HG03097 (cell line): ENCODE measurements at regions not wholly inside any gene's neighbourhood (a gene's known extent, or its start where the extent isn't known, plus 50 kb on each side); places are given as distances from the start of the nearest gene placed in this dataset.
"Not testable (repeated sequence)": the region's sequence is repeated elsewhere in the genome, so short reads cannot be mapped to it uniquely, and the experiment has no call there.

Experiments used
- ATAC-seq: cut with Tn5 transposase; IDR thresholded peaks from one replicate; pipeline ENCODE4 v1.9.1; 2021; ENCODE audit not compliant: unreplicated experiment, low FRiP score

DNA sequence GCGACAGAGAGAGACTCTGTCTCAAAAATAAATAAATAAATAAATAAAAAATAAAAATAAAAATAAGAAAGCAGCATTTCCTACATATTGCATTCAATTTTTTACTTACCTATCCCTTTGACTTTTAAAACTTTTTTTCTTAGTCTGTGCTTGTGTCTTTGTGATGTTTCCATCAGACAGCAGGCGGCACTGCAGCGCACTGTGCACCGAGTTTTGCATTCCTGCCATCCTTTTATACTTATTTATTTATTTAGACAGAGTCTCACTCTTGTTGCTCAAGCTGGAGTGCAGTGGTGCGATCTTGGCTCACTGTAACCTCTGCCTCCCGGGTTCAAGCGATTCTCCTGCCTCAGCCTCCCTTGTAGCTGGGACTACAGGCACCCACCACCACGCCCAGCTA, 203.9 kb downstream of the SPATA31A1 start:
- not testable (repeated sequence) for ATAC-seq

DNA sequence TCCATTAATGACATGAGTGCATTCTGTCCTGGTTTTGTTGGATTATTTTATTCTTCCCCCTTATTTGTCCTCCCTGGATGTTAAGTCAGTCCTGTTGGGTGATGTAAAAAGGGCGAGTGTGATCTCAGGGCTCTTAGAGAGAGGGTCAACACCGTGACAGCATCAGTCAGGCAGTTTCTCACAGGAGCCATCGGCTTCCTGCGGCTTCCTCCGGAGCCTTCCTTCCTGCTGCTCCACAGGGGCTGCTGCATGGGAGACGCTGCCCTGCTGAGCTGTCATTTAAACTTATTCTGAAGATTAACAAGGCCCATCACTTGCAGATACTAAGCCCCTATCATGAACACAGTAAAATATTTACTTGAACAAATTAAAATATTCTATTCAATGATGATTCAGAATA, 211.3 kb downstream of the SPATA31A1 start:
- not testable (repeated sequence) for ATAC-seq

DNA sequence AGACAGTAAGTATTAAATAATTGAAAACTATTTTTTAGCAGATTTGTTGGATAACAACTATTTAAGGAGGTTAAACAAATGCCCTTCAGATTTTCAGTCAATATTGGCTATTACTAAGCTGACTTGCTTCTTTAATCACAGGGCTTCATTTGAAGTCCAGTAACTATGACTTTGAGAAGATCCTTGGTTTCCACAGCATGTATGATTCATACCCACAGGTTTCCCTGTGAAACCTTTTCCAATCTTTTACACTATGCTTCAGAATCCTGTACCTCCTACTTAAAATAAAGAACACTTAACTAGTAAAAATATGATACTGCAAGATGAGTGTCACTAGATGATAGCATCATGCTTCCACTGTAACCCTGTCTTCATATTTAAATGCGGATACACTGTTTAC, 211.9 kb downstream of the SPATA31A1 start:
- not testable (repeated sequence) for ATAC-seq

DNA sequence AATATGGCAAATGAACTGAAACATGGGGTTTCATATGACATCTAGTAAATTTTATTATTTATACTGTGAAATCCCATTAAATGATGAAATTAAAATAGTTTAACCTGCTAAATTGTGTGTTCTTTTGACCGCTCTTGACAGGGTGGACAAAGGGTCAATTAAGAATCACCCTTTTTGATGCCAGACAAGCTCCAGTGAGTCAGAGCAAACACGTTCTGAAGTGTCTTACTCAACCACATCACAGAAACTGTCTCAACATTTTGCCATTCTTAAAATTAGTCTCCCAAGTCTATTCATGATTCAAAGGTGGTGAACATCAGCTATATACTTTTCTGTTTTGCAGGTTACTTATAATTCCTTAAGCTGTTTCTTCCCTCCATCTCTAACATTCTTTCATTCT, 213.4 kb downstream of the SPATA31A1 start:
- ATAC-seq = not testable (repeated sequence)

DNA sequence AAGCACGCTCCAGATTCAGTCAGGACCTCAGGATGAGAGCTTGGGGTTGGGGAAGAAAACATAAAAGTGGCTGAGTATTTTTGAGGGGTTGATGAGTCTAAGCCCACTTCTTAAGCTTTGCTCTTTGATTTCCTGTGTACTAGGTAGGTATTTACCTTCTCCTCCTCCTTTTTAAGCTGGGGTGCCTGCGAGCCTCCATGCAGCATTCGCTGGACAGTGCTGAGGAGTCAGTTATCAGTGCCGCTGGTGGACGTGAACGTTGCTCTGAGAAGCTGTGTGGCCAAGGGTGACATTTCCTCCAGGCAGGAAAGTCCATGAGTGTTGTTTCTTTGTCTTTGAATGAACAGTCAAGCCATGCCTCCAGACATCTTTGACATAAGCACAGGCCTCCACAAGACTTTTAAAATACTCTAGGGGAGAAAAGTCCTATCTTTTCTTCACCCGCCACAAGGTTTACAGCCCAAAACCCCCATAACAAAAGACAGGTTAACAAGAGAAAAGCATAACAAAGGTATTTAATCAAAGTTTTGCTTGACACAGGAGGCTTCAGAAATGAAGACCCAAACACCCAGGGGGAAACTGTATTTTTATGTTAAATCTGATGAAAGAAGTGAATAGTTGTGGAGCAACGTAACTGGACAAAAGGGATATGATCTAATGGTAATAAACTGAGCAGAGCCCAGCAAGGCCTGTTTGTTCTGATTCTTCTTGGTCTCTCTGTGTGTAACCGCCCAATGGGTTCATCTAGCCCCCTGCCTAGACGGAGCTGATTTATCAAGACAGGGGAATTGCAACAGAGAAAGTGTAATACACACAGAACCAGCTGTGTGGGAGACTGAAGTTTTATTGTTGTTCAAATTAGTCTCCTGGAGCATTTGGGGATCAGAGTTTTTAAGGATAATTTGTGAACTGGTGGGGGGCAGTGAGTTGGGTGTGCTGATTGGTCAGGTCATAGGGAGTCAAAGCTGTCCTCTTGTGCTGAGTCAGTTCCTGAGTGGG, 217.9 kb downstream of the SPATA31A1 start:
- ATAC-seq = not testable (repeated sequence)

DNA sequence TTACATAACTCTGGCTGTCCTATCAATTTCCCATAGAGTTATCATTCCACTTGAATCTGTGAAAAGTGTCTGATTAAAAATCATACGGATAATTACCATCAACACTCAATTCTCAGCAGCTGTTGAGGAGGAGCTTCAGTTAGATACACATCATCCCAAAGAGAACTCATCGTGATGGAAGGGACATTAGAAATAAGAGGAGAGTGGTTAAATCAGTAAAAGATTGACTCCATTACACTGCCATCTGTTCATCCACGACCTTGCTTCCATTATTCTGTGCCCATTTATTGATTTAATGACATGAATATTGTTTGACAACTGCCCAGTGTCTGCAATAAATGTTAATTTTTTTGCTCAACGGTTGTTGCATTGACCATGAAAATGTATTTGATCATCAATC, 223.5 kb downstream of the SPATA31A1 start:
- ATAC-seq = not testable (repeated sequence)

DNA sequence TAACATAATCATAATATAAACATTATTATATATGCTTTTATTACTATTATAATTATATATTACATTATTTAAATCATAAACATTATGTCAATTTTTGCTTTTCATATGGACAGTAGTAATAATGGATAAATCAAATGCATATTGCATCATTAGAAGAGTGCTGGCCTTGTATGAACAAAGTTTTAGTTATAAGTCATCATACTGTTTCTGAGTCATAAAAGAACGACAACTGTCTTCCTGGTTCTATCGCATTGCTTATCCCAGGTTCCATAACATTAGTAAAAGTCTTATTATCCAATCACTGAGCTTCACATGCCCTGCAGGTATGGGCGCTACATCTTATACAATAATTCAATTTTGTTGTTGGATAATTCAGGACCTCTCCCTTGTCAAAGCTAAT, 225.8 kb downstream of the SPATA31A1 start:
- ATAC-seq = not testable (repeated sequence)

DNA sequence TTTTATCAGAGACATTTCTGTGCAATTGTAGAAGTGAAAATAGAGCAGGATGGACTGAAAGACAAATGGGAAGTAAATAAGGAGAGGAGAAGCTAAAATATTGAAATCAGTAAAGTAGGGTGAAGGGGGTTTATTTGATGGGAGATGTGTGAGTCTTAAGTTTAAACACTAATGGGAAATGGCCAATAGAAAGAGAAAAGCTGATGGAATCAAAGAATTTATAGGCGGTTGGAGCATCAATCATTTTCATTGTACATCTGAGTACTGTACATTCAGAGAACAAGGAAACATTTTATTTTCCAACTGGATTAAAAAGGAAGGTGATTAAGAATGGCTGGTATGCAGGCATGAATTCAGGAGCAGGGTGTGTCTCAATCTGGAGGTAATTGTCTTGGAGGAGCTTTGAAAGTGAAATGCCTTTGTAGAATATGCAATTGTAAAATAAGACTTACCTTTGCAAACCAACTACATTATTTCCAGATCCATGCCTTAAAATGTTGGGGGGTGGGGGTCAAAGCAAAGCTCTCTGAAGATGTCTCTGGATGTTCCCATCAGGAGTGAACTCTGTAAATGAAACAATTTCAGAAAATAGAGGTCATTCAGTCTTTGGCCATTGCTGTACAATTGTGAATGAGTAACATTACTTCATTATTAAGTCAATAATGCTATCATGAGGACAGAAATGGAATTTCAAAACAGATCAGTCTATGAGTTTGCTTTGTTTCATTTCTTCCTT, 227.4 kb downstream of the SPATA31A1 start:
- ATAC-seq = not testable (repeated sequence)

DNA sequence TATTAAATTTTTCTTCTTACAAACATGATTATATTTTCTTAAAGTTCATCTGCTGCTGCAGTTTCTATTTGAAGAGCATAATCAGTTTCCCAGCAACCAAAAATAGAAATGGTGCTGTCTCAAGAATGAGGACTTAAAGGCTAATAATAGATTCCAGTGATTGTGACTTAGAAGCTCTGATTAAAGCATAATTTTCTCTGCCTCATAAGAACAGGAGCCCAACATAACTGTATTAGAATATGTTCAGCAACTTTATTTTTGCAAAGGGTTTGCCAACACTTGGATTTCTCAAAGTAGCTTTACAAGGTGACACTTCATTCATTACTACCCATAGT, 227.9 kb downstream of the SPATA31A1 start:
- ATAC-seq = not testable (repeated sequence)

DNA sequence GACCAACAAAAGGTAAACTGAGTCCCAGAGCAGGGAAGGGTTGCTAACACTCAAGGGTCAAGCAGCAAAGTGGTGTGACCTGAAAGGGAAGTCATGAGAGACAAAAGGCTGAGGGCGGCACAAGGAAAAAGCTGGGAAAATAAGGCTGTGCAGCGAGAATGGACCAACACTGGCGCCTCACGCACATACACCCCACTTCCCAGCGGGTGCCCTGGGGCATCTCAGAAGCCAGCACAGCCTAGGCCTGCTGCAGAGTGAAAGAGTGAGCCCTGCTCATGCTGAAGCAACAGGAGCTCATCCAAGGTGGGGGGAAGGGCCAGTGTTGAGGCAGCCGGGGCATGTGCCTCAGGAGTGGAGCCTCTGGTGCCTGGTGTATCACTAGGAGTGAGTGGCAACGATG, 229.8 kb downstream of the SPATA31A1 start:
- not testable (repeated sequence) for ATAC-seq

DNA sequence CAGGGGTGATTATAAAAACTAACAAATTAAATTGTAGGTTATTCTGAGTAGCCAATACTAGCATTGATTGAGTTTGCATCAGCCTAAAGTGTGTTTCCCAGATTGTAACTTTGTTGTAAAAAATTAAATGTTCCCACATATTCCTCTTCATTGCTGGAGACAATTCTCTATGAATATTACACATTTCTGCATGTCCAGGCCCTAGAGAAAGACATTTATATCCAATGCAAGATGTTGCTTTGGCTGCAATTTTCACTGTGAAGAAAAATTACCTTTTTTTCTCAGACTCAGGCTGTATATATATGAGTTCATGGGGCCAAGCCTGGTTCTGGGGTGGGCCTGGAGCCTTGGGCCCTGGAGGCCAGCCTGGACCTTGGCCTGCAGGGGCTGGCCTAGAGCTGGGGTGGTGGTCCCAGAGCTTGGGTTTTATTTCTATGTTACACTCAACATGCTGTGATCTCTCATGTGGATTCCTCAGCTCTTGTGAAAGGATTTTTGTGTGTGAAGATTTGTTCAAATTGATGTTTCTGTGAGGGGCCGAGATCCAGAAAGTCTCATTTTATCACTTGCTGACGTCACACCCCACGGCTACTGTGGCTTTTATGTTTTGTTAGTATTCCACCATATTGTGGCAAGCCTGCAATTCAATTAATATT, 232.5 kb downstream of the SPATA31A1 start:
- no peak for ATAC-seq

DNA sequence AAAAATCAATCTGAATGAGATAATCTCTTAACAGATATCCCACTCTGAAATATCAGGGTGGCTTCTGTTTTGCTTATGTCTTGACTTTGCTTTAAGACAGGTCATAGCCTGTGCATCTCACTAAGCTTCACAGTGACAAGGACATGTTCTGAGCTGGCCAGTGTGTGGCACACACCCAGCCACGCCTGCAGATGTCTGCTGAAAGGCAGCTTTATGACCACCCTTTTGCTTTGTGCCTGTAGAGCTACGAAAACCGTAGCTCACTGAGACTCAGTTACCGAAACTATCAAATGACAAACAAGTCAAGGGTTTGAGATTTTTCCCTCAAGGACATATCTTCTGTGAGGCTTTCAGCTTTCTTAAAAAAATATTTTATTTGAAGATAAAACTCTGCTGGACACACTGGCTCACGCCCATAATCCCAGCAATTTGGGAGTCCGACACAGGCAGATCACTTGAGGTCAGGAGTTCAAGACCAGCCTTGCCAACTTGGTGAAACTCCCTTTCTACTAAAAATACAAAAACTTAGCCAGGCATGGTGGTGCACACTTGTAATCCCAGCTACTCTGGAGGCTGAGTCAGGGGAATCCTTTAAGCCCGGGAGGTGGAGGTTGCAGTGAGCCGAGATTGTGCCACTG, 233.2 kb downstream of the SPATA31A1 start:
- ATAC-seq = no peak

DNA sequence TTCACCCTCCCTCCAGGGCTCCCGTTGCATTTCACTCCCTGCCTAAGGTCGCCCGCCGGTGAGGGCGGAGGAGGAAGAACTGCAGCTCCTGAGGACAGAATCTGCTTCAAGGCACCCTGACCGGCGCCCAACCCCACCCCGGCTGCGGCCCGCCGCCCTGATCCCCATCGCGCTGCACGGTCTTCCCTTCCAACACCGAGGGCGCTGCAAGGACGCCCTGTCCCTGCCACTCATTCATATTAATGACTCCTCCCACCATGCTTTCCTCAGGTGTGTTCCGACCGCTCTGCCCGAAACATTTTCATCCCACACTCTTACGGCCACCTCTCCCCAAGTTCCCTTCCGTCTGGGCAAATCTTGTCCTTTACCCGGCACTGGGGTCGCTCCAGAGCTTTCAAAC, 248.6 kb downstream of the SPATA31A1 start:
- not testable (repeated sequence) for ATAC-seq

DNA sequence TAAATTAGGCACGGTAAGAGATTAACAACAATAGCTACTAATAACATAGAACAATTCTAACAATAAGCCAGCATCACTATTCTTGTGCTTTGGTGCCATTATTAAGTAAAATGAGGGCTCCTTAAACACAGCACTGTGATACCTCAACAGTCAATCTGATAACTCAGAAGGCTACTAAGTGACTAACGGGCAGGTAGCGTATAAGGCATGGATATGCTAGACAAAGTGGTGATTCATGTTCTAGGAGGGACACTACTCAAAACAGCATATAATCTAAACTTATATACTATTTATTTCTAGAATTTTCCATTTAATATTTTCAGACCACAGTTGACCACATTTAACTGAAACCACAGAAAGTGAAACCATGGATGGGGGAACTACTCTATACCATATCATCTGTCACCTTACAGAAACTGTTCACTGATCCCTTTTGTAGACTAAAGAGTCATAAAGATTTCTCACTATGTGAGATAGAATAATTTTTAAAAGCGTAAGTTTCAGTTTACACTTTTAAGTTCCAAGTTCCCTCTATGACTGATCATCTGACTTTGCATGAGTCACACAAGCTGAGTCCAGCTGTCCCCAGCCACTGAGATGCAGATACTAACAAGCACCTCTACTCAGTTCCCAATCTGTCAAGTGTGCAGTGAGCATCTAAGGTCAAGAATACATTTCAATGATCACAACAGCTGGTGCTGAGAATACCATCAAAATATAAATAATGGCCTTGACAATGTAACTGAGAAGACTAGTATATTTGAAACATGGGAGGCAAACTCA, 256.2 kb downstream of the SPATA31A1 start:
- ATAC-seq = peak; percentile 95

DNA sequence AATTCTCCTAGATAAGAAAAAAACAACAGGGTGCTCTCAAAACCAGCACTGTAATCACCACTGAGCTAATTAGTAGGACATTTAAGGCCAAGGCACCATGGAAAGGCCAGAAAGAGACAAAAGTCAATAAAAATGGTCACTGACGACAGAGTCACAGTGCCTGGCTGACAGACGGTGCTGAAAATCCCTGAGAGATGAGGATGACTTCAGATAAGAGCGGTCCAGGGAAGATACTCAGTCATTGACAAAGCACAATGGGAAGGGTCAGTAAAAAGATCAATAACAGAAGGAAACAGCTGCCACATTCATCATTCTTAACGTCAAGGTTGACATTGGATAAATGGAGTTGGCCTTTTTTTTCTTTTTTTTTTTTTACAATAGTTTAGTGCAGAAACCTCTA, 261.0 kb downstream of the SPATA31A1 start:
- not testable (repeated sequence) for ATAC-seq

DNA sequence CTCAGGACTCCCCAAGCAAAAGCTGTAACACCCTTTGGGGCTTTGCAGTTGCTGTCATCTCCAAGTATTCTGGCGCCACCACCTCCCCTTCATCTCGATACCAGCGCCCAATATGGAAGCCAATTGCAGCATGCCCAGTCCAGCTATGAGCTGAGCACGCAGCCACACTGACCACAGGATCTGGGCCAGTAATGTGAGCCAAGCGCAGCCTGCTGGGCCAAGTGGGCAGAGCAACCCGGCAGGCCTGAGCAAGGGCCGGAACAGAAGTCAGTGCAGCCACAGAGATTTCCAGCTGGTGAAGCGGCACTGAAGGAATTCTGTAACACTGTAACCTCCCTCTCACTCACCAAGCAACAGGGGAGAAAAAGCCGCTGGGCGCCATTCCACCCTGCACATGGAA, 268.6 kb downstream of the SPATA31A1 start:
- ATAC-seq = not testable (repeated sequence)

DNA sequence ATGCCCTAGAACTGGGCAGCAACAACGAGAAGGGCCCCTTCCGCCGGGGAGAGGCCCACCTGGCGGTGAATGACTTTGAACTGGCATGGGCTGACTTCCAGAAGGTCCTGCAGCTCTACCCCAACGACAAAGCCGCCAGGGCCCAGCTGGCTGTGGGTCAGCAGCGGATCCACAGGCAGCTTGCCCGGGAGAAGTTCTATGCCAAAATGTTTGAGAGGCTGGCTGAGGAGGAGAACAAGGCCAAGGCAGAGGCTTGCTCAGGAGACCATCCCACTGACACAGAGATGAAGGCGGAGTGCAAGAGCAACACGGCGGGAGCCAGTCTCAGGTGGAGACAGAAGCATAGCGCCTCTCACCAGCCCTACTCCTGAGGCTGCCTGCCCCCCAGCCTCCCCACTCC, 276.6 kb downstream of the SPATA31A1 start:
- not testable (repeated sequence) for ATAC-seq

DNA sequence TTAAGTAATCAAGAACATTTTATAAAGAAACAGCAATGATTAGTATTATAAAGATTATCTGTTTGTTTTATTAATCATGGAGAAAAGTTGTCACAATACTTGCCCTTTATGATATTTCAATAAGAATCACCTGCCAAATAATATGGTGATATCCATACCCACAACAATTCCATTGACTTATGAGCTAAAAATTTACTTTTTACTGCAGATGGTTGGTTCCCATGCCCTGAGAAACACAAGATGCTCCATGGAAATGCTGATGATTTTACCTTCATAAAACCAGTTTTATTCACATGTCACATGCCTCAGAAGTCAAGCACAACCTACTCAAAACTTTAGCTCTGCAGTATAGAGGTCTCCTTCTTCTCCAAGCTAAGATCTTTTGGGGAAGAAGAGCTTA, 293.6 kb downstream of the SPATA31A1 start:
- not testable (repeated sequence) for ATAC-seq

DNA sequence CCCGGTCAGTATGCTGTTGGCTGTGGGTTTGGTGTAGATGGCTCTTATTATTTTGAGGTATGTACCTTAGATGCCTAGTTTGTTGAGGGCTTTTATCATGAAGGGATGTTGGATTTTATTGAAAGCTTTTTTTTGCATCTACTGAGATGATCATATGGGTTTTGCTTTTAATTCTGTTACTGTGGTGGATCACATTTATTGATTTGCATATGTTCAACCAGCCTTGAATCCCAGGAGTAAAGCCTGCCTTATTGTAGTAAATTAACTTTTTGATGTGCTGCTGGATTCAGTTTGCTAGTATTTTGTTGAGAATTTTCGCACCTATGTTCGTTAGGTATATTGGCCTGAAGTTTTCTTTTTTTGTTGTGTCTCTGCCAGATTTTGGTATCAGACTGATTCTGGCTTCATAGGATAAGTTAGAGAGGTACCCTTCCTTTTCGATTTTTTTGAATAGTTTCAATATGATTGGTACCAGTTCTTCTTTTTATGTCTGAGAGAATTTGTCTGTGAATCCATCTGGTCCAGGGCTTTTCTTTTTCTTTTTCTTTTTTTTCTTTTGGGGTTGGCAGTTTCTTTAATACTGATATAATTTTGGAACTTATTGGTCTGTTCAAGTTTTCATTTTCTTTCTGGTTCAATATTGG, 301.6 kb downstream of the SPATA31A1 start:
- not testable (repeated sequence) for ATAC-seq
